ENCODE measurements at regions not wholly inside any gene's neighbourhood (a gene's known extent, or its start where the extent isn't known, plus 50 kb on each side); places are given as distances from the start of the nearest gene placed in this dataset.

- no peaks in the 10 kb centered on the region for H3K27me3 ChIP-seq (ENCODE audit: control insufficient read depth in 1 of 2, insufficient read depth in 2 of 2, low read length in 2 of 2)
Measured at GRCh38 chr5:120361941-120362340, 102.2 kb upstream of the PRR16 start.

DNA sequence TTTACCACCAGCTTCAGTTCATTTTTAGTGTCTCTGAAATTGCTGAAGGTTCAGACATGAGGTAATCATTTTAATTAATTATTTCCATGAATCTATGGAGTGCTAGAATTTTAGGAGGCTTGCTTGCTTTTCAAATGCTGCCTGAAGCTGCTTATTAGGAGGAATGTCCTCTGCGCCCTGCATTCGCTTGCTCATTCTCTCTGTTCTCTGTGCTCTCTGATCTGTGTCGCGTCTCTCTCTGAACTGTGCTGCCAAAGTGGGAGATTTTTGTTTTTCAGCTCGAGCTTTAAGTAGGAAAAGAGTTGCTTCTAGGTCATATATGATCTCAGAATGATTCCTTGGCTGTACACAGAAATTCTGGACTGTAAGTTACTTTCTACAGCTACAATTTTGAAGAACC, 101.7 kb upstream of the PRR16 start:
- no peaks in the 10 kb centered on the region for H3K4me1 ChIP-seq (ENCODE audit: control insufficient read depth in 1 of 2, insufficient read depth in 2 of 2, low read length in 2 of 2)
- no peaks in the 10 kb centered on the region for H3K36me3 ChIP-seq (ENCODE audit: control insufficient read depth in 1 of 2, insufficient read depth in 2 of 2, low read length in 2 of 2)
- no peaks in the 10 kb centered on the region for H3K9me3 ChIP-seq (ENCODE audit: control insufficient read depth in 1 of 2, low read length in 2 of 2)
- no peak overlapping the region for H3K27ac ChIP-seq (ENCODE audit: low read depth, low read length)
- H3K9ac ChIP-seq (ENCODE audit: low read depth in 1 of 2, low read length in 2 of 2), result no peak overlapping the region
- H3K27me3 ChIP-seq (ENCODE audit: control insufficient read depth in 1 of 2, insufficient read depth in 2 of 2, low read length in 2 of 2), result no peaks in the 10 kb centered on the region
- H3K4me3 ChIP-seq (ENCODE audit: low read depth in 1 of 2, low read length in 2 of 2), result no peak overlapping the region

More at GRCh38 chr5:120361941-120362340, 102.2 kb upstream of the PRR16 start:
- Histone ChIP-seq H3K4me1 (ENCODE audit: control insufficient read depth in 1 of 2, insufficient read depth in 2 of 2, low read length in 2 of 2) (no peaks in the 10 kb centered on the region), H3K27ac (ENCODE audit: low read depth, low read length) (no peak overlapping the region), H3K4me3 (ENCODE audit: low read depth in 1 of 2, low read length in 2 of 2) (no peak overlapping the region), H3K9me3 (ENCODE audit: control insufficient read depth in 1 of 2, low read length in 2 of 2) (no peaks in the 10 kb centered on the region), H3K36me3 (ENCODE audit: control insufficient read depth in 1 of 2, insufficient read depth in 2 of 2, low read length in 2 of 2) (no peaks in the 10 kb centered on the region), H3K9ac (ENCODE audit: low read depth in 1 of 2, low read length in 2 of 2) (no peak overlapping the region)

GRCh38 chr5:120365656-120366446, 98.2 kb upstream of the PRR16 start:
- no peaks in the 10 kb centered on the region for H3K36me3 ChIP-seq (ENCODE audit: control insufficient read depth in 1 of 2, insufficient read depth in 2 of 2, low read length in 2 of 2)
- no peak overlapping the region for H3K9ac ChIP-seq (ENCODE audit: low read depth in 1 of 2, low read length in 2 of 2)
- peaks cover 5 to 6% of the 10 kb centered on the region in 2 donors for H3K4me1 ChIP-seq (ENCODE audit: control insufficient read depth in 1 of 2, insufficient read depth in 2 of 2, low read length in 2 of 2)
- H3K27me3 ChIP-seq (ENCODE audit: control insufficient read depth in 1 of 2, insufficient read depth in 2 of 2, low read length in 2 of 2), result no peaks in the 10 kb centered on the region
- no peak overlapping the region for H3K27ac ChIP-seq (ENCODE audit: low read depth, low read length)
- no peaks in the 10 kb centered on the region for H3K9me3 ChIP-seq (ENCODE audit: control insufficient read depth in 1 of 2, low read length in 2 of 2)
- no peak overlapping the region for H3K4me3 ChIP-seq (ENCODE audit: low read depth in 1 of 2, low read length in 2 of 2)

GRCh38 chr5:120367896-120368634, 96.0 kb upstream of the PRR16 start:
- no peaks in the 10 kb centered on the region for H3K27me3 ChIP-seq (ENCODE audit: control insufficient read depth in 1 of 2, insufficient read depth in 2 of 2, low read length in 2 of 2)
- H3K4me1 ChIP-seq (ENCODE audit: control insufficient read depth in 1 of 2, insufficient read depth in 2 of 2, low read length in 2 of 2), result peaks cover 5 to 6% of the 10 kb centered on the region in 2 donors
- no peaks in the 10 kb centered on the region for H3K36me3 ChIP-seq (ENCODE audit: control insufficient read depth in 1 of 2, insufficient read depth in 2 of 2, low read length in 2 of 2)
- H3K9ac ChIP-seq (ENCODE audit: low read depth in 1 of 2, low read length in 2 of 2), result no peak overlapping the region
- no peak overlapping the region for H3K27ac ChIP-seq (ENCODE audit: low read depth, low read length)
- H3K9me3 ChIP-seq (ENCODE audit: control insufficient read depth in 1 of 2, low read length in 2 of 2), result no peaks in the 10 kb centered on the region
- no peak overlapping the region for H3K4me3 ChIP-seq (ENCODE audit: low read depth in 1 of 2, low read length in 2 of 2)

GRCh38 chr5:120368923-120369715, 95.0 kb upstream of the PRR16 start:
- Histone ChIP-seq H3K27ac (ENCODE audit: low read depth, low read length) (no peak overlapping the region), H3K4me1 (ENCODE audit: control insufficient read depth in 1 of 2, insufficient read depth in 2 of 2, low read length in 2 of 2) (peaks cover 5 to 6% of the 10 kb centered on the region in 2 donors)

GRCh38 chr5:120372899-120373298, 91.2 kb upstream of the PRR16 start:
- Histone ChIP-seq H3K27me3 (ENCODE audit: control insufficient read depth in 1 of 2, insufficient read depth in 2 of 2, low read length in 2 of 2) (no peaks in the 10 kb centered on the region), H3K27ac (ENCODE audit: low read depth, low read length) (no peak overlapping the region), H3K4me3 (ENCODE audit: low read depth in 1 of 2, low read length in 2 of 2) (no peak overlapping the region), H3K36me3 (ENCODE audit: control insufficient read depth in 1 of 2, insufficient read depth in 2 of 2, low read length in 2 of 2) (no peaks in the 10 kb centered on the region), H3K9ac (ENCODE audit: low read depth in 1 of 2, low read length in 2 of 2) (no peak overlapping the region), H3K4me1 (ENCODE audit: control insufficient read depth in 1 of 2, insufficient read depth in 2 of 2, low read length in 2 of 2) (peaks cover 5 to 6% of the 10 kb centered on the region in 2 donors), H3K9me3 (ENCODE audit: control insufficient read depth in 1 of 2, low read length in 2 of 2) (no peaks in the 10 kb centered on the region)

More at GRCh38 chr5:120368923-120369715, 95.0 kb upstream of the PRR16 start:
- no peak overlapping the region for H3K4me3 ChIP-seq (ENCODE audit: low read depth in 1 of 2, low read length in 2 of 2)
- H3K9ac ChIP-seq (ENCODE audit: low read depth in 1 of 2, low read length in 2 of 2), result no peak overlapping the region
- H3K27me3 ChIP-seq (ENCODE audit: control insufficient read depth in 1 of 2, insufficient read depth in 2 of 2, low read length in 2 of 2), result no peaks in the 10 kb centered on the region
- no peaks in the 10 kb centered on the region for H3K9me3 ChIP-seq (ENCODE audit: control insufficient read depth in 1 of 2, low read length in 2 of 2)
- no peaks in the 10 kb centered on the region for H3K36me3 ChIP-seq (ENCODE audit: control insufficient read depth in 1 of 2, insufficient read depth in 2 of 2, low read length in 2 of 2)

DNA sequence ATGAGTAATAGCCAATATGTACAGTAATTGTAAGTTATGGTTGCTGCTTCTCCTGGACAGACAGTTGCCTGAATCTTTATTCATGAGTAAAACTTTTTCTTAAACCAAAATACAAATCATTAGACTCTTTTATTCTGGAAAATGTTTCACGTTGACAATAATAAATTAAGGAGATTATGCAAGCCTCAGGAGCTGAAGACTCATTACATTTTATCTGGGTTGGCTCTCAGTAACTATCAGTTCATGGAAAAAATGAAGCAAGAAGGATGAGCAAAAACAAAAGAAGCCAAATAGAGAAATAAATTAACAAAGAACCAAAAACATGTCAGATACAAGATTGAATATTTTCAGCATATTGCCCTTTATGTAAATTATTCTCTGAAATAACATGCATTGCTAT, 88.9 kb upstream of the PRR16 start:
- no peaks in the 10 kb centered on the region for H3K36me3 ChIP-seq (ENCODE audit: control insufficient read depth in 1 of 2, insufficient read depth in 2 of 2, low read length in 2 of 2)
- no peak overlapping the region for H3K4me3 ChIP-seq (ENCODE audit: low read depth in 1 of 2, low read length in 2 of 2)
- no peaks in the 10 kb centered on the region for H3K27me3 ChIP-seq (ENCODE audit: control insufficient read depth in 1 of 2, insufficient read depth in 2 of 2, low read length in 2 of 2)
- H3K27ac ChIP-seq (ENCODE audit: low read depth, low read length), result no peak overlapping the region
- H3K4me1 ChIP-seq (ENCODE audit: control insufficient read depth in 1 of 2, insufficient read depth in 2 of 2, low read length in 2 of 2), result no peaks in the 10 kb centered on the region
- H3K9ac ChIP-seq (ENCODE audit: low read depth in 1 of 2, low read length in 2 of 2), result no peak overlapping the region
- H3K9me3 ChIP-seq (ENCODE audit: control insufficient read depth in 1 of 2, low read length in 2 of 2), result peaks cover 0 to 3% of the 10 kb centered on the region in 2 donors

GRCh38 chr5:120380644-120381043, 83.5 kb upstream of the PRR16 start:
- Histone ChIP-seq H3K36me3 (ENCODE audit: control insufficient read depth in 1 of 2, insufficient read depth in 2 of 2, low read length in 2 of 2) (no peaks in the 10 kb centered on the region), H3K27me3 (ENCODE audit: control insufficient read depth in 1 of 2, insufficient read depth in 2 of 2, low read length in 2 of 2) (no peaks in the 10 kb centered on the region), H3K27ac (ENCODE audit: low read depth, low read length) (no peak overlapping the region), H3K4me1 (ENCODE audit: control insufficient read depth in 1 of 2, insufficient read depth in 2 of 2, low read length in 2 of 2) (no peaks in the 10 kb centered on the region), H3K9me3 (ENCODE audit: control insufficient read depth in 1 of 2, low read length in 2 of 2) (peaks cover 0 to 3% of the 10 kb centered on the region in 2 donors), H3K9ac (ENCODE audit: low read depth in 1 of 2, low read length in 2 of 2) (no peak overlapping the region), H3K4me3 (ENCODE audit: low read depth in 1 of 2, low read length in 2 of 2) (no peak overlapping the region)

DNA sequence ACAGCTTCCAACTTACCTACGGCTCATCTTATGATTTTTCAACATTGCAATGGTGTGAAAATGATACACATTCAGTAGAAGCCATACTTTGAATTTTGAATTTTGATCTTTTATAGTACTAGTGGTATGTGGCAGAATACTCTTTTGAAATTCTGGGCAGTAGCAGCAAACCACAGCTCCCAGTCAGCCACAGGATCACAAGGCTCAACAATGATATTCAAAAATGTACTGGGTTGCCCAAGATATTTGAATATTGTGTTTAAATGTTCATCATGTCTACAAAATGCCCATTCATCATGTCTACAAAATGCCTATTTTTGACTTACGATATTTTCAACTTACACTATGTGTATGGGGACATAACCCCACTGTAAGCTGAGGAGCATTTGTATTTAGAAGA, 81.3 kb upstream of the PRR16 start:
- Histone ChIP-seq H3K4me1 (ENCODE audit: control insufficient read depth in 1 of 2, insufficient read depth in 2 of 2, low read length in 2 of 2) (no peaks in the 10 kb centered on the region), H3K4me3 (ENCODE audit: low read depth in 1 of 2, low read length in 2 of 2) (no peak overlapping the region), H3K36me3 (ENCODE audit: control insufficient read depth in 1 of 2, insufficient read depth in 2 of 2, low read length in 2 of 2) (no peaks in the 10 kb centered on the region), H3K27ac (ENCODE audit: low read depth, low read length) (no peak overlapping the region), H3K9ac (ENCODE audit: low read depth in 1 of 2, low read length in 2 of 2) (no peak overlapping the region), H3K9me3 (ENCODE audit: control insufficient read depth in 1 of 2, low read length in 2 of 2) (peaks cover 0 to 3% of the 10 kb centered on the region in 2 donors), H3K27me3 (ENCODE audit: control insufficient read depth in 1 of 2, insufficient read depth in 2 of 2, low read length in 2 of 2) (no peaks in the 10 kb centered on the region)

GRCh38 chr5:120386981-120387380, 77.1 kb upstream of the PRR16 start:
- H3K4me1 ChIP-seq (ENCODE audit: control insufficient read depth in 1 of 2, insufficient read depth in 2 of 2, low read length in 2 of 2), result no peaks in the 10 kb centered on the region
- H3K9me3 ChIP-seq (ENCODE audit: control insufficient read depth in 1 of 2, low read length in 2 of 2), result no peaks in the 10 kb centered on the region
- H3K4me3 ChIP-seq (ENCODE audit: low read depth in 1 of 2, low read length in 2 of 2), result no peak overlapping the region
- H3K36me3 ChIP-seq (ENCODE audit: control insufficient read depth in 1 of 2, insufficient read depth in 2 of 2, low read length in 2 of 2), result no peaks in the 10 kb centered on the region
- no peak overlapping the region for H3K27ac ChIP-seq (ENCODE audit: low read depth, low read length)
- H3K9ac ChIP-seq (ENCODE audit: low read depth in 1 of 2, low read length in 2 of 2), result no peak overlapping the region
- H3K27me3 ChIP-seq (ENCODE audit: control insufficient read depth in 1 of 2, insufficient read depth in 2 of 2, low read length in 2 of 2), result no peaks in the 10 kb centered on the region
